Kidney epithelial cell (primary cell): ENCODE measurements at regions not wholly inside any gene's neighbourhood (a gene's known extent, or its start where the extent isn't known, plus 50 kb on each side); places are given as distances from the start of the nearest gene placed in this dataset.

Source experiments
- DNase-seq: peaks from one replicate; pipeline ENCODE4 v3.0.0-alpha.2; 2010; ENCODE audit warnings: low read depth
- H3K27me3 ChIP-seq: 2 replicates; pipeline ENCODE4 v1.6.0; 2011; ENCODE audit warnings: low read length; ENCODE audit not compliant: control insufficient read depth, insufficient read depth
- H3K36me3 ChIP-seq: 2 replicates; pipeline ENCODE4 v1.5.1; 2011; ENCODE audit warnings: low read length; ENCODE audit not compliant: control insufficient read depth, insufficient read depth
- H3K4me3 ChIP-seq: 2 replicates; pipeline ENCODE4 v1.5.1; 2011; ENCODE audit warnings: low read depth, mild to moderate bottlenecking, control low read depth, low read length
- TF ChIP-seq, protein P1 (sequence below): IDR thresholded peaks from 2 replicates; pipeline ENCODE4 v1.5.1; 2011; ENCODE audit warnings: mild to moderate bottlenecking, moderate library complexity, low read length, control low read depth, inconsistent platforms; ENCODE audit not compliant: insufficient read depth, poor library complexity, severe bottlenecking

DNA sequence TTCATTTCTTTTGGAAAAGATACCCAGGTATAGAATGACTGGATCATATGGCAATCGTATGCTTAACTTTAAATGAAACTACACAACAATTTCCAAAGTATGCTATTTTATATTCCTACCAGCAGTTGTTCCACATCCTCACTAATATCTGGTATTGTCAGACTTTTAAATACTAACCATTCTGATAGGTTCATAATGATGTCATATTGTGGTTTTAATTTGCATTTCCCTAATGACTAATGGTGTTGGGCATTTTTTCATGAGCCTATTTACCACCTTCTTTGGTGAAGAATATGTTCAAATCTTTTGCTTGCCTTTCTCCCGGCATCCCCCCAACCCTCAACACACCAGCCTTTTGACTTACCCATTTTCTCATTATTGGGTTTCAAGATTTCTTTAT lies 96.2 kb upstream of the HMGN3 start:
- TF ChIP-seq, protein P1, sequence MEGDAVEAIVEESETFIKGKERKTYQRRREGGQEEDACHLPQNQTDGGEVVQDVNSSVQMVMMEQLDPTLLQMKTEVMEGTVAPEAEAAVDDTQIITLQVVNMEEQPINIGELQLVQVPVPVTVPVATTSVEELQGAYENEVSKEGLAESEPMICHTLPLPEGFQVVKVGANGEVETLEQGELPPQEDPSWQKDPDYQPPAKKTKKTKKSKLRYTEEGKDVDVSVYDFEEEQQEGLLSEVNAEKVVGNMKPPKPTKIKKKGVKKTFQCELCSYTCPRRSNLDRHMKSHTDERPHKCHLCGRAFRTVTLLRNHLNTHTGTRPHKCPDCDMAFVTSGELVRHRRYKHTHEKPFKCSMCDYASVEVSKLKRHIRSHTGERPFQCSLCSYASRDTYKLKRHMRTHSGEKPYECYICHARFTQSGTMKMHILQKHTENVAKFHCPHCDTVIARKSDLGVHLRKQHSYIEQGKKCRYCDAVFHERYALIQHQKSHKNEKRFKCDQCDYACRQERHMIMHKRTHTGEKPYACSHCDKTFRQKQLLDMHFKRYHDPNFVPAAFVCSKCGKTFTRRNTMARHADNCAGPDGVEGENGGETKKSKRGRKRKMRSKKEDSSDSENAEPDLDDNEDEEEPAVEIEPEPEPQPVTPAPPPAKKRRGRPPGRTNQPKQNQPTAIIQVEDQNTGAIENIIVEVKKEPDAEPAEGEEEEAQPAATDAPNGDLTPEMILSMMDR = no peak
- Histone ChIP-seq H3K4me3 (no peak overlapping the region), H3K36me3 (no peaks in the 10 kb centered on the region), H3K27me3 (no peaks in the 10 kb centered on the region)
- no peak for DNase-seq

- Histone ChIP-seq H3K27me3 (no peaks in the 10 kb centered on the region), H3K4me3 (no peak overlapping the region), H3K36me3 (no peaks in the 10 kb centered on the region)
- no peak for DNase-seq
- TF ChIP-seq, protein P1 = no peak
Observed at GRCh38 chr6:79313254-79313653, 78.8 kb upstream of the HMGN3 start.

DNA sequence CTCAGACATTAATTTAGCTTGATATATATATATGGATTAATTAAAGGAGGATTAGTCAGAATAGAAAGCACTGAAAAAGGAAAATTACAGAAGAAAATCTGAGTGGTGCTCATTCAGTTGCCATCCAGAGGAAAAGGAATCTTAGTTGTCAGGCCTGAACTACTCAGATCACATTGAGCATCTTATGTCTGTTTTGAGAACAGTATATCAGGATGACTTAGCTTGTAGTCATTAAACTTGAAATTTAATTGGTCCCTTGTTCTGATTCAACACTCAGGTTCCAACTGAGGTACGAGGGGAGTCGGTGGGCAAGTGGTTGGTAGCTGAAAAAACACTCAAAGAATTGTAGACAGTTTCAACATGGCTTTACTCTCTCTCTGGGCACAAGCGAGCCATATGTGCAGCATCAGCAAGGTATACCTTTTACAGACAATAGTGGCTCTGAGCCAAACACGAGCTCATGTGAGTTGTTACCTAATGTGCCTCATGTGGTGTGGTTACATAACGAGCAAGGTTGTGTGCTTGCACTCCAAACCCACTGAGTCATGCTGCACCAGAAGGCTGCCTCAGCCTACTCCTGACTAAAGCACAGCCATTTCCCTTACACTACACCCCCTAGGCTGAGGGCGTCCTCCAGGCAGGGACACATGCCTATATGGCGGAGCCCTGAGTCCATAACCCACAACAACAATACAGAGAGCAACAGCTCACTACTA lies 73.0 kb upstream of the HMGN3 start:
- peak; percentile 38 for DNase-seq
- Histone ChIP-seq H3K36me3 (no peaks in the 10 kb centered on the region), H3K4me3 (no peak overlapping the region), H3K27me3 (no peaks in the 10 kb centered on the region)
- TF ChIP-seq, protein P1 = no peak

- no peak for DNase-seq
- TF ChIP-seq, protein P1 = no peak
- H3K27me3 ChIP-seq = no peaks in the 10 kb centered on the region
- no peak overlapping the region for H3K4me3 ChIP-seq
- no peaks in the 10 kb centered on the region for H3K36me3 ChIP-seq
Observed at GRCh38 chr6:79305020-79305419, 70.5 kb upstream of the HMGN3 start.

- H3K27me3 ChIP-seq = no peaks in the 10 kb centered on the region
- TF ChIP-seq, protein P1 = no peak
- H3K36me3 ChIP-seq = no peaks in the 10 kb centered on the region
- no peak overlapping the region for H3K4me3 ChIP-seq
- no peak for DNase-seq
Observed at GRCh38 chr6:79302341-79302740, 67.9 kb upstream of the HMGN3 start.

DNA sequence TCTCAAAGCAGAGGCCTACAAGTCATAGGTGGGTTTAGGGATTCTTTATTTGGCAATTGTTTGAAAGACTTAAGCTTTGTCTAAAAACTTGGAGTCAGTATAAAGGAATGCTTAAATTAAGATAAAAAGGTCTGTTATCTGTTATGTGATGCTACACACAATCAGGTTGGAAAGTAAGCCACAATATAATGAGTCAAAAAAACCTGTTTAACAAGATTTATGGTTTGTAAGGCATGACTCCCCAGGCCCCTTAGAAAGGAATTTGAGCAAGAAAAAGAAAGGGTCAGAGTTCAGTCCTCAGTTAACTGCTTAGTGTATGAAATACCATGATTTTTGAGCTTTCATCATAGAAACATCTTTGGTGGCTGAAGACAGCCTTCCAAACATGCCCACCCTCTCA lies 66.8 kb upstream of the HMGN3 start:
- no peaks in the 10 kb centered on the region for H3K27me3 ChIP-seq
- DNase-seq = no peak
- TF ChIP-seq, protein P1 = no peak

More for the DNA sequence above, 66.8 kb upstream of the HMGN3 start:
- no peaks in the 10 kb centered on the region for H3K36me3 ChIP-seq
- H3K4me3 ChIP-seq = no peak overlapping the region
